ENCODE measurements at regions not wholly inside any gene's neighbourhood (a gene's known extent, or its start where the extent isn't known, plus 50 kb on each side); places are given as distances from the start of the nearest gene placed in this dataset.

GRCh38 chr4:177232473-177232872 lies 77.2 kb upstream of the NEIL3 start:
- Histone ChIP-seq H3K9ac (replicated peaks; ENCODE audit: extremely low read depth, insufficient read depth, low read length) (no peak overlapping the region), H3K79me2 (ENCODE audit: control insufficient read depth, insufficient read depth, low read length) (no peaks in the 10 kb centered on the region), H3K4me1 (ENCODE audit: control insufficient read depth, extremely low read depth, insufficient read depth, low read length) (no peaks in the 10 kb centered on the region), H3K4me2 (ENCODE audit: insufficient read depth, low read length) (no peak overlapping the region), H3K27ac (ENCODE audit: insufficient read depth, low read depth, low read length) (no peak overlapping the region), H3K36me3 (ENCODE audit: control insufficient read depth in 2 of 2, extremely low read depth in 1 of 2, insufficient read depth in 2 of 2, low read length in 2 of 2) (no peaks in the 10 kb centered on the region), H2AFZ (ENCODE audit: low read depth, low read length) (no peak overlapping the region), H3K9me3 (replicated peaks; ENCODE audit: control insufficient read depth, insufficient read depth, low read length) (no peaks in the 10 kb centered on the region), H3K4me3 (replicated peaks in 1 of 3; ENCODE audit: insufficient read depth in 1 of 3, low read depth in 1 of 3, low read length in 3 of 3) (no peak overlapping the region), H3K9me1 (replicated peaks; ENCODE audit: control insufficient read depth, extremely low read depth, insufficient read depth, low read length) (no peaks in the 10 kb centered on the region), H4K20me1 (replicated peaks; ENCODE audit: control insufficient read depth, extremely low read depth, insufficient read depth, low read length) (no peaks in the 10 kb centered on the region), H3K27me3 (ENCODE audit: control insufficient read depth in 2 of 2, insufficient read depth in 2 of 2, low read length in 2 of 2) (no peaks in the 10 kb centered on the region)
- dilution Hi-C loops (cut with MboI; ENCODE audit: extremely low pct_ligation_motif_present, low sequenced_read_pairs) (no loop called here), intact Hi-C loops (cut with micrococcal nuclease) (no loop called here)
- ChIA-PET CTCF (interaction anchor here (1.0 kb wide), 1 partner anchor 9 kb away, joined by 3 read pairs; no protein-coding TSS in a partner anchor), POLR2A (no interaction called here)
- FAIRE-seq (no peak), DNase-seq (ENCODE audit: low read depth, low spot score) (no peak)
- TF ChIP-seq EZH2 (IDR thresholded peaks at IDR 0.05; ENCODE audit: borderline replicate concordance, low read depth, low read length, severe bottlenecking), result no peak
- no peak for TF ChIP-seq JUN (IDR thresholded peaks at IDR 0.05; ENCODE audit: borderline replicate concordance, insufficient read depth, insufficient read length, low read depth)
- no peak for TF ChIP-seq MYC (IDR thresholded peaks at IDR 0.05; ENCODE audit: low read depth, low read length)
- BruUV-seq (replicated peaks), result no TSS peak

GRCh38 chr4:177235026-177235425 lies 74.6 kb upstream of the NEIL3 start:
- Histone ChIP-seq H3K27ac (ENCODE audit: insufficient read depth, low read depth, low read length) (no peak overlapping the region), H2AFZ (ENCODE audit: low read depth, low read length) (no peak overlapping the region), H3K36me3 (ENCODE audit: control insufficient read depth in 2 of 2, extremely low read depth in 1 of 2, insufficient read depth in 2 of 2, low read length in 2 of 2) (no peaks in the 10 kb centered on the region), H3K4me1 (ENCODE audit: control insufficient read depth, extremely low read depth, insufficient read depth, low read length) (no peaks in the 10 kb centered on the region), H3K4me3 (replicated peaks in 1 of 3; ENCODE audit: insufficient read depth in 1 of 3, low read depth in 1 of 3, low read length in 3 of 3) (no peak overlapping the region), H3K79me2 (ENCODE audit: control insufficient read depth, insufficient read depth, low read length) (no peaks in the 10 kb centered on the region), H3K9me1 (replicated peaks; ENCODE audit: control insufficient read depth, extremely low read depth, insufficient read depth, low read length) (no peaks in the 10 kb centered on the region), H3K9ac (replicated peaks; ENCODE audit: extremely low read depth, insufficient read depth, low read length) (no peak overlapping the region), H3K27me3 (ENCODE audit: control insufficient read depth in 2 of 2, insufficient read depth in 2 of 2, low read length in 2 of 2) (no peaks in the 10 kb centered on the region), H3K4me2 (ENCODE audit: insufficient read depth, low read length) (no peak overlapping the region), H4K20me1 (replicated peaks; ENCODE audit: control insufficient read depth, extremely low read depth, insufficient read depth, low read length) (no peaks in the 10 kb centered on the region), H3K9me3 (replicated peaks; ENCODE audit: control insufficient read depth, insufficient read depth, low read length) (no peaks in the 10 kb centered on the region)
- TF ChIP-seq JUN (IDR thresholded peaks at IDR 0.05; ENCODE audit: borderline replicate concordance, insufficient read depth, insufficient read length, low read depth) (no peak), FOS (IDR thresholded peaks at IDR 0.05; ENCODE audit: borderline replicate concordance, insufficient read depth, low read length) (no peak), MYC (IDR thresholded peaks at IDR 0.05; ENCODE audit: low read depth, low read length) (no peak), POLR2AphosphoS5 (IDR thresholded peaks at IDR 0.05; ENCODE audit: insufficient read depth, low read depth, low read length) (no peak), GATA2 (IDR thresholded peaks at IDR 0.05; ENCODE audit: insufficient read depth, insufficient read length, low read depth, low read length) (no peak), EZH2 (IDR thresholded peaks at IDR 0.05; ENCODE audit: borderline replicate concordance, low read depth, low read length, severe bottlenecking) (no peak)
- TF ChIP-seq, protein P1, sequence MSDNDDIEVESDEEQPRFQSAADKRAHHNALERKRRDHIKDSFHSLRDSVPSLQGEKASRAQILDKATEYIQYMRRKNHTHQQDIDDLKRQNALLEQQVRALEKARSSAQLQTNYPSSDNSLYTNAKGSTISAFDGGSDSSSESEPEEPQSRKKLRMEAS (IDR thresholded peaks at IDR 0.05; ENCODE audit: insufficient read depth, insufficient read length), result no peak
- TF ChIP-seq, protein P2, sequence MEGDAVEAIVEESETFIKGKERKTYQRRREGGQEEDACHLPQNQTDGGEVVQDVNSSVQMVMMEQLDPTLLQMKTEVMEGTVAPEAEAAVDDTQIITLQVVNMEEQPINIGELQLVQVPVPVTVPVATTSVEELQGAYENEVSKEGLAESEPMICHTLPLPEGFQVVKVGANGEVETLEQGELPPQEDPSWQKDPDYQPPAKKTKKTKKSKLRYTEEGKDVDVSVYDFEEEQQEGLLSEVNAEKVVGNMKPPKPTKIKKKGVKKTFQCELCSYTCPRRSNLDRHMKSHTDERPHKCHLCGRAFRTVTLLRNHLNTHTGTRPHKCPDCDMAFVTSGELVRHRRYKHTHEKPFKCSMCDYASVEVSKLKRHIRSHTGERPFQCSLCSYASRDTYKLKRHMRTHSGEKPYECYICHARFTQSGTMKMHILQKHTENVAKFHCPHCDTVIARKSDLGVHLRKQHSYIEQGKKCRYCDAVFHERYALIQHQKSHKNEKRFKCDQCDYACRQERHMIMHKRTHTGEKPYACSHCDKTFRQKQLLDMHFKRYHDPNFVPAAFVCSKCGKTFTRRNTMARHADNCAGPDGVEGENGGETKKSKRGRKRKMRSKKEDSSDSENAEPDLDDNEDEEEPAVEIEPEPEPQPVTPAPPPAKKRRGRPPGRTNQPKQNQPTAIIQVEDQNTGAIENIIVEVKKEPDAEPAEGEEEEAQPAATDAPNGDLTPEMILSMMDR (IDR thresholded peaks at IDR 0.05; ENCODE audit: extremely low read depth in 1 of 2, insufficient read depth in 1 of 2, low read depth in 1 of 2, low read length in 2 of 2), result no peak
- FAIRE-seq (no peak), DNase-seq (ENCODE audit: low read depth, low spot score) (no peak)
- no TSS peak for BruUV-seq (replicated peaks)
- POLR2A ChIA-PET, result no interaction called here
- CTCF ChIA-PET, result no interaction called here
- intact Hi-C loops (cut with micrococcal nuclease) (no loop called here), dilution Hi-C loops (cut with MboI; ENCODE audit: extremely low pct_ligation_motif_present, low sequenced_read_pairs) (no loop called here)
